Panc1 (cell line): ENCODE measurements at regions not wholly inside any gene's neighbourhood (a gene's known extent, or its start where the extent isn't known, plus 50 kb on each side); places are given as distances from the start of the nearest gene placed in this dataset.

Experiments
- ATAC-seq: fragments of 200-7000 bp; cut with Tn5 transposase; 2 replicates; pipeline ENCODE4 v1.9.1; 2020; ENCODE audit warnings: mild to moderate bottlenecking, moderate library complexity
- BruUV-seq: library from RNA; stranded (reverse); fragments of 400-500 nt; replicated peaks from 2 replicates; lab custom pipeline; 2021; lab: Mats Ljungman, UMichigan
- CTCF ChIA-PET: fragments of 300-600 bp; sonication (Branson Sonifier 250); formaldehyde crosslinking; loops from one replicate; lab custom pipeline; 2022; ENCODE audit warnings: antibody characterized with exemption; lab: Charles Lee
- POLR2A ChIA-PET: fragments of 300-600 bp; sonication (Branson Sonifier 250); formaldehyde crosslinking; loops from one replicate; lab custom pipeline; 2022; ENCODE audit warnings: antibody characterized with exemption; lab: Charles Lee
- DNase-seq: peaks from one replicate; pipeline ENCODE4 v3.0.0-alpha.2; 2010; ENCODE audit warnings: low read depth, low spot score
- H3K27ac ChIP-seq: 2 replicates; pipeline ENCODE4 v1.5.1; 2011; ENCODE audit warnings: mild to moderate bottlenecking, low read length, inconsistent platforms
- H3K27me3 ChIP-seq: fragments of 200-500 bp; sonication (Bioruptor generic); 2 replicates; pipeline ENCODE4 v1.6.0; 2014; ENCODE audit warnings: low read length, inconsistent platforms; ENCODE audit not compliant: control insufficient read depth, insufficient read depth
- H3K36me3 ChIP-seq: fragments of 200-500 bp; sonication (Bioruptor generic); 2 replicates; pipeline ENCODE4 v1.5.1; 2014; ENCODE audit warnings: inconsistent platforms, mild to moderate bottlenecking, low read length, moderate library complexity; ENCODE audit not compliant: control insufficient read depth, insufficient read depth
- H3K4me1 ChIP-seq: 2 replicates; pipeline ENCODE4 v1.5.1; 2011; ENCODE audit warnings: inconsistent platforms, mild to moderate bottlenecking, low read length, moderate library complexity; ENCODE audit not compliant: control insufficient read depth, insufficient read depth
- H3K4me3 ChIP-seq, 2 experiments: 2 replicates each; pipeline ENCODE4 v1.5.1; 2011 to 2012; ENCODE audit warnings: low read depth in 2 of 2, low read length in 2 of 2, mild to moderate bottlenecking in 2 of 2, inconsistent platforms in 1 of 2, moderate library complexity in 1 of 2
- H3K9me3 ChIP-seq: fragments of 200-500 bp; sonication (Bioruptor generic); 2 replicates; pipeline ENCODE4 v1.5.1; 2014; ENCODE audit warnings: low read depth, mild to moderate bottlenecking, inconsistent platforms, low read length, moderate library complexity; ENCODE audit not compliant: control insufficient read depth, insufficient read depth
- CTCF ChIP-seq: fragments of 450-650 bp; IDR thresholded peaks from 2 replicates; pipeline ENCODE4 v1.5.1; 2017; ENCODE audit warnings: mild to moderate bottlenecking
- POLR2AphosphoS5 ChIP-seq: IDR thresholded peaks from 2 replicates; pipeline ENCODE4 v1.6.1; 2012; ENCODE audit warnings: mild to moderate bottlenecking, low read depth, low read length, moderate library complexity
- REST ChIP-seq, 2 experiments: IDR thresholded peaks; 2 replicates each; pipeline ENCODE4 v1.6.1; 2011 to 2012; ENCODE audit warnings: low read depth in 2 of 2, control low read depth in 1 of 2, low read length in 1 of 2, mild to moderate bottlenecking in 1 of 2, moderate library complexity in 1 of 2; ENCODE audit not compliant: insufficient read depth in 1 of 2
- SIN3A ChIP-seq: IDR thresholded peaks from 2 replicates; pipeline ENCODE4 v1.6.1; 2012; ENCODE audit warnings: low read depth, mild to moderate bottlenecking, low read length, moderate library complexity, borderline replicate concordance; ENCODE audit not compliant: insufficient read depth
- TCF7L2 ChIP-seq: IDR thresholded peaks from 2 replicates; pipeline ENCODE4 v1.6.1; 2011; ENCODE audit warnings: mild to moderate bottlenecking, low read depth, low read length, inconsistent platforms
- in situ Hi-C: cut with HindIII; loops from 2 replicates; pipeline ENCODE4 v1.10.0; 2016; ENCODE audit warnings: low sequenced_read_pairs, low pct_unique_long_range_greater_than_20kb
- intact Hi-C: fragments of 100-400 bp; cut with micrococcal nuclease; formaldehyde crosslinking; loops from one replicate; pipeline ENCODE4 v1.10.0; 2022; ENCODE audit not compliant: unreplicated experiment

GRCh38 chr7:35548291-35548690, 146.6 kb downstream of the HERPUD2 start:
- ChIA-PET POLR2A (no interaction called here), CTCF (no interaction called here)
- BruUV-seq, result no TSS peak
- no peak for ATAC-seq
- Histone ChIP-seq H3K4me1 (no peaks in the 10 kb centered on the region), H3K36me3 (no peaks in the 10 kb centered on the region), H3K27me3 (peaks cover 29% of the 10 kb centered on the region), H3K9me3 (no peaks in the 10 kb centered on the region), H3K4me3 (no peak overlapping the region), H3K27ac (no peak overlapping the region)
- intact Hi-C loops, result no loop called here
- no peak for DNase-seq
- TF ChIP-seq POLR2AphosphoS5 (no peak), CTCF (no peak), REST (IDR thresholded peaks at IDR 0.05; ENCODE audit: insufficient read depth in 1 of 2, low read depth in 2 of 2, low read length in 1 of 2) (no peak), TCF7L2 (no peak), SIN3A (no peak)
- in situ Hi-C loops, result no loop called here

DNA sequence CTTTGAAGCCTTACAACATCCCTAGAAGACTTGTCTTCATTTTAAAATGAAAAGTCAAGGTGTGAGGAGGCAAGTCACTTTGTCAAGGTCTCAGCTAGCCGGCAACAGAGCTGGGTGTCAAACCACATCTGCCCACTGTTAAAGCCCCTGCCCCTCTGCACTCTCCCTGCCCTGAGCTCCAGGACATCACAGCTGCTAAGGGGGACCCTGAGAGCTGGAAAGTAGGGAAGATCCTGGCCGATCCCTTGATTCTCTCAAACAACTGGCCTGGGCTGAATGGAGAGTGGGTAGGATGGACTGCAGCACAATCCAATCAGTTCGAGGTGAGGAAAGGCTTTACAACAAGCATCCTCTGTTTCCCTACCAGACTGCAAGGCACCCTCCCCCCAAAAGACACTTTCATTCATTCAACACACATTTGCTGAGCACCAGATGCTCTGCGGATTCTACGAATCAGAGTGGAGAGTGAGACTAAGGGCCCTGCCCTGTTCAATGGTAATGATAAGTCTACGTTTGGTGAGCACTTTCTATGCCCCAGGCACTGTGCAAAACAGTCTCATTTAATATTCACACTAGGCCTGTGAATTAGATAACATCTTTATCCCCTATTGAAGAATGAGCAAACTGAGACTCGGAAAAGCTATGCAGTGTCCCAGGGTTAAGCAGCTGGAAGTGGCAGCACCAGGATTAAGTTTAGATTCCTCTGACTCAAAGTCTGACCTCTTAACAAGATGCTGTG, 148.1 kb downstream of the HERPUD2 start:
- no peak for ATAC-seq
- DNase-seq, result no peak
- intact Hi-C loops (no loop called here), in situ Hi-C loops (no loop called here)
- BruUV-seq, result no TSS peak
- TF ChIP-seq REST (IDR thresholded peaks at IDR 0.05; ENCODE audit: insufficient read depth in 1 of 2, low read depth in 2 of 2, low read length in 1 of 2), result no peak
- no peak for TF ChIP-seq SIN3A
- no peak for TF ChIP-seq TCF7L2
- TF ChIP-seq POLR2AphosphoS5, result no peak
- no peak for TF ChIP-seq CTCF
- ChIA-PET POLR2A (no interaction called here), CTCF (interaction anchor here (0.6 kb wide), 1 partner anchor 122 kb away, joined by 3 read pairs; no protein-coding TSS in a partner anchor)
- Histone ChIP-seq H3K4me1 (no peaks in the 10 kb centered on the region), H3K27ac (no peak overlapping the region), H3K27me3 (peaks cover 32% of the 10 kb centered on the region), H3K4me3 (no peak overlapping the region), H3K36me3 (no peaks in the 10 kb centered on the region), H3K9me3 (no peaks in the 10 kb centered on the region)
